ENCODE measurements at regions not wholly inside any gene's neighbourhood (a gene's known extent, or its start where the extent isn't known, plus 50 kb on each side); places are given as distances from the start of the nearest gene placed in this dataset.
A peak's percentile ranks its signal among the peaks of the same experiment; 100 is the strongest.

GRCh38 chr4:125705681-125706080, 390.9 kb downstream of the FAT4 start:
- no peaks in the 10 kb centered on the region for H3K27me3 ChIP-seq (ENCODE audit: insufficient read depth, poor library complexity, severe bottlenecking)
- no peak overlapping the region for H3K4me3 ChIP-seq (replicated peaks; ENCODE audit: insufficient read depth, low read length)
- DNase-seq (ENCODE audit: low read depth in 1 of 2, low spot score in 1 of 2), result no peak
- H3K27ac ChIP-seq (replicated peaks), result no peak overlapping the region
- TF ChIP-seq SPI1 (IDR thresholded peaks at IDR 0.05; ENCODE audit: borderline replicate concordance, low read depth), result no peak
- TF ChIP-seq POLR2AphosphoS5 (IDR thresholded peaks at IDR 0.05; ENCODE audit: low read depth), result no peak
- no peak for TF ChIP-seq CTCF (IDR thresholded peaks at IDR 0.05; ENCODE audit: insufficient read depth, low read length)
- no peak for TF ChIP-seq GABPA (IDR thresholded peaks at IDR 0.05; ENCODE audit: low read depth)
- no peak for TF ChIP-seq REST (IDR thresholded peaks at IDR 0.05; ENCODE audit: insufficient replicate concordance, low read depth)

- TF ChIP-seq SPI1 (IDR thresholded peaks at IDR 0.05; ENCODE audit: borderline replicate concordance, low read depth) (0 out of 2 replicates have a peak, but pooled peaks have one; percentile 12), CTCF (IDR thresholded peaks at IDR 0.05; ENCODE audit: insufficient read depth, low read length) (no peak)
- no peak for DNase-seq (ENCODE audit: low read depth in 1 of 2, low spot score in 1 of 2)
- no peak overlapping the region for H3K27ac ChIP-seq (replicated peaks)
- no peaks in the 10 kb centered on the region for H3K27me3 ChIP-seq (ENCODE audit: insufficient read depth, poor library complexity, severe bottlenecking)
- H3K4me3 ChIP-seq (replicated peaks; ENCODE audit: insufficient read depth, low read length), result no peak overlapping the region
Measured at GRCh38 chr4:125707397-125707796, 392.6 kb downstream of the FAT4 start.

- H3K27me3 ChIP-seq (ENCODE audit: insufficient read depth, poor library complexity, severe bottlenecking), result no peaks in the 10 kb centered on the region
- DNase-seq (ENCODE audit: low read depth in 1 of 2, low spot score in 1 of 2), result no peak
- no peak for TF ChIP-seq POLR2AphosphoS5 (IDR thresholded peaks at IDR 0.05; ENCODE audit: low read depth)
- no peak for TF ChIP-seq GABPA (IDR thresholded peaks at IDR 0.05; ENCODE audit: low read depth)
- TF ChIP-seq CTCF (IDR thresholded peaks at IDR 0.05; ENCODE audit: insufficient read depth, low read length), result no peak
- no peak for TF ChIP-seq SPI1 (IDR thresholded peaks at IDR 0.05; ENCODE audit: borderline replicate concordance, low read depth)
- no peak for TF ChIP-seq REST (IDR thresholded peaks at IDR 0.05; ENCODE audit: insufficient replicate concordance, low read depth)
- H3K27ac ChIP-seq (replicated peaks), result no peak overlapping the region
- no peak overlapping the region for H3K4me3 ChIP-seq (replicated peaks; ENCODE audit: insufficient read depth, low read length)
Measured at GRCh38 chr4:125710766-125711165, 396.0 kb downstream of the FAT4 start.

- Histone ChIP-seq H3K27ac (replicated peaks) (no peak overlapping the region), H3K4me3 (replicated peaks; ENCODE audit: insufficient read depth, low read length) (no peak overlapping the region), H3K27me3 (ENCODE audit: insufficient read depth, poor library complexity, severe bottlenecking) (no peaks in the 10 kb centered on the region)
- TF ChIP-seq GABPA (IDR thresholded peaks at IDR 0.05; ENCODE audit: low read depth) (no peak), CTCF (IDR thresholded peaks at IDR 0.05; ENCODE audit: insufficient read depth, low read length) (no peak), SPI1 (IDR thresholded peaks at IDR 0.05; ENCODE audit: borderline replicate concordance, low read depth) (no peak), POLR2AphosphoS5 (IDR thresholded peaks at IDR 0.05; ENCODE audit: low read depth) (no peak), REST (IDR thresholded peaks at IDR 0.05; ENCODE audit: insufficient replicate concordance, low read depth) (no peak)
- no peak for DNase-seq (ENCODE audit: low read depth in 1 of 2, low spot score in 1 of 2)
Measured at GRCh38 chr4:125714049-125714448, 399.3 kb downstream of the FAT4 start.

Data from HL-60 (cell line).